H9 (cell line): ENCODE measurements at regions not wholly inside any gene's neighbourhood (a gene's known extent, or its start where the extent isn't known, plus 50 kb on each side); places are given as distances from the start of the nearest gene placed in this dataset.

Experiments
- DNase-seq: peaks from one replicate; pipeline ENCODE4 v3.0.0-alpha.2; 2017
- H2AFZ ChIP-seq: one replicate; pipeline ENCODE4 v1.6.1; 2013; ENCODE audit warnings: mild to moderate bottlenecking, low read length, control low read depth, moderate library complexity
- H2AK5ac ChIP-seq: 2 replicates; pipeline ENCODE4 v1.6.1; 2013; ENCODE audit warnings: low read length, control low read depth, mixed read lengths; ENCODE audit not compliant: insufficient read length
- H2BK120ac ChIP-seq: one replicate; pipeline ENCODE4 v1.6.1; 2013; ENCODE audit warnings: low read depth, mild to moderate bottlenecking, low read length, control low read depth, inconsistent platforms; ENCODE audit not compliant: poor library complexity, severe bottlenecking
- H2BK12ac ChIP-seq: 2 replicates; pipeline ENCODE4 v1.6.1; 2013; ENCODE audit warnings: low read length, control low read depth, mixed read lengths, low read depth; ENCODE audit not compliant: insufficient read length
- H2BK15ac ChIP-seq: 2 replicates; pipeline ENCODE4 v1.6.1; 2013; ENCODE audit warnings: low read depth, low read length, control low read depth
- H2BK20ac ChIP-seq: one replicate; pipeline ENCODE4 v1.6.1; 2013; ENCODE audit warnings: low read depth, mild to moderate bottlenecking, low read length, control low read depth, inconsistent platforms; ENCODE audit not compliant: poor library complexity, severe bottlenecking
- H2BK5ac ChIP-seq: 2 replicates; pipeline ENCODE4 v1.6.1; 2013; ENCODE audit warnings: low read length, control low read depth, mixed read lengths; ENCODE audit not compliant: insufficient read length
- H3K14ac ChIP-seq: 2 replicates; pipeline ENCODE4 v1.6.1; 2013; ENCODE audit warnings: low read length, control low read depth; ENCODE audit not compliant: insufficient read depth
- H3K18ac ChIP-seq: 2 replicates; pipeline ENCODE4 v1.6.1; 2013; ENCODE audit warnings: low read depth, mild to moderate bottlenecking, mixed read lengths, low read length, control low read depth; ENCODE audit not compliant: insufficient read length
- H3K23ac ChIP-seq: 2 replicates; pipeline ENCODE4 v1.6.1; 2013; ENCODE audit warnings: low read length, control low read depth, mixed read lengths, low read depth; ENCODE audit not compliant: insufficient read length
- H3K23me2 ChIP-seq: 2 replicates; pipeline ENCODE4 v1.6.1; 2013; ENCODE audit warnings: low read depth, mild to moderate bottlenecking, mixed read lengths, low read length, control low read depth; ENCODE audit not compliant: insufficient read length, poor library complexity, severe bottlenecking
- H3K27ac ChIP-seq: 2 replicates; pipeline ENCODE4 v1.5.1; 2013; ENCODE audit warnings: low read length, control low read depth, mixed read lengths, low read depth; ENCODE audit not compliant: insufficient read length
- H3K27me3 ChIP-seq: 2 replicates; pipeline ENCODE4 v1.6.1; 2013; ENCODE audit warnings: low read length, control low read depth, inconsistent platforms; ENCODE audit not compliant: insufficient read depth
- H3K4ac ChIP-seq: 2 replicates; pipeline ENCODE4 v1.6.1; 2013; ENCODE audit warnings: low read depth, mild to moderate bottlenecking, control low read depth, inconsistent platforms, low read length, moderate library complexity
- H3K4me1 ChIP-seq: 2 replicates; pipeline ENCODE4 v1.6.1; 2013; ENCODE audit warnings: low read length, control low read depth, inconsistent platforms; ENCODE audit not compliant: insufficient read depth
- H3K4me2 ChIP-seq: 2 replicates; pipeline ENCODE4 v1.6.1; 2013; ENCODE audit warnings: low read length, control low read depth, mixed read lengths; ENCODE audit not compliant: insufficient read length, insufficient read depth
- H3K56ac ChIP-seq: 2 replicates; pipeline ENCODE4 v1.6.1; 2013; ENCODE audit warnings: low read depth, mild to moderate bottlenecking, mixed read lengths, low read length, control low read depth; ENCODE audit not compliant: insufficient read length
- H3K79me1 ChIP-seq: 2 replicates; pipeline ENCODE4 v1.6.1; 2013; ENCODE audit warnings: low read depth, mild to moderate bottlenecking, moderate library complexity, low read length, control low read depth, inconsistent platforms; ENCODE audit not compliant: insufficient read depth, poor library complexity, severe bottlenecking
- H3K79me2 ChIP-seq: 2 replicates; pipeline ENCODE4 v1.6.1; 2013; ENCODE audit warnings: low read length, control low read depth, inconsistent platforms; ENCODE audit not compliant: insufficient read depth
- H3K9ac ChIP-seq: 2 replicates; pipeline ENCODE4 v1.6.1; 2013; ENCODE audit warnings: low read length, control low read depth, mixed read lengths; ENCODE audit not compliant: insufficient read length; ENCODE audit errors: extremely low read depth
- H3K9me3 ChIP-seq: one replicate; pipeline ENCODE4 v1.6.1; 2013; ENCODE audit warnings: low read depth, low read length, inconsistent platforms; ENCODE audit not compliant: control insufficient read depth
- H3T11ph ChIP-seq: one replicate; pipeline ENCODE4 v1.6.1; 2013; ENCODE audit warnings: mild to moderate bottlenecking, low read length, control low read depth, inconsistent platforms
- H4K20me1 ChIP-seq: one replicate; pipeline ENCODE4 v1.6.1; 2013; ENCODE audit not compliant: control insufficient read depth, insufficient read length, insufficient read depth
- H4K5ac ChIP-seq: 2 replicates; pipeline ENCODE4 v1.6.1; 2013; ENCODE audit warnings: low read depth, mild to moderate bottlenecking, mixed read lengths, low read length, control low read depth; ENCODE audit not compliant: insufficient read length
- H4K8ac ChIP-seq: replicated peaks from 2 replicates; pipeline ENCODE4 v1.6.1; 2013; ENCODE audit warnings: low read length, control low read depth, mixed read lengths, low read depth; ENCODE audit not compliant: insufficient read length
- H4K91ac ChIP-seq: 2 replicates; pipeline ENCODE4 v1.6.1; 2013; ENCODE audit warnings: low read depth, mild to moderate bottlenecking, moderate library complexity, mixed read lengths, low read length, control low read depth; ENCODE audit not compliant: insufficient read length
- H3K27ac Mint-ChIP-seq, 3 experiments: 2 replicates in 2 of 3; 3 replicates in 1 of 3; pipeline ENCODE4 v1.8.0; 2020 to 2021; ENCODE audit warnings: mixed read lengths in 3 of 3, mild to moderate bottlenecking in 1 of 3, moderate library complexity in 1 of 3
- H3K27me3 Mint-ChIP-seq: 2 replicates; pipeline ENCODE4 v1.8.0; 2021; ENCODE audit warnings: low read depth, mild to moderate bottlenecking, moderate library complexity, mixed read lengths
- H3K36me3 Mint-ChIP-seq, 3 experiments: 2 replicates in 2 of 3; 3 replicates in 1 of 3; pipeline ENCODE4 v1.8.0; 2020 to 2021; ENCODE audit warnings: low read depth in 3 of 3, mixed read lengths in 3 of 3; ENCODE audit not compliant: insufficient read depth in 1 of 3
- H3K4me1 Mint-ChIP-seq, 2 experiments: 2 replicates each; pipeline ENCODE4 v1.8.0; 2020; ENCODE audit warnings: mixed read lengths in 2 of 2
- H3K4me3 Mint-ChIP-seq, 2 experiments: 2 replicates in 1 of 2; 3 replicates in 1 of 2; pipeline ENCODE4 v1.8.0; 2020 to 2021; ENCODE audit warnings: mild to moderate bottlenecking in 2 of 2, mixed read lengths in 2 of 2, moderate library complexity in 1 of 2
- H3K9me3 Mint-ChIP-seq, 2 experiments: 2 replicates in 1 of 2; 3 replicates in 1 of 2; pipeline ENCODE4 v1.8.0; 2020; ENCODE audit warnings: mild to moderate bottlenecking in 2 of 2, mixed read lengths in 2 of 2, moderate library complexity in 1 of 2
- CTCF ChIP-seq: fragments of 200-600 bp; sonication (generic); conservative IDR thresholded peaks from 3 replicates; pipeline ENCODE4 v1.8.0; 2021; ENCODE audit warnings: antibody characterized with exemption, mild to moderate bottlenecking
- WGBS: extraction: QIAGEN DNeasy Blood & Tissue Kit; methylation state at CpG from one replicate; pipeline ENCODE4 v1.1.7; 2013; ENCODE audit warnings: missing lambda C conversion rate, low lambda C conversion rate, mixed read lengths; ENCODE audit not compliant: insufficient read length; ENCODE audit errors: extremely low coverage; 5-methylcytosine and 5-hydroxymethylcytosine counted together

- no peaks in the 10 kb centered on the region for H3K79me1 ChIP-seq
- no peaks in the 10 kb centered on the region for H3K79me2 ChIP-seq
- no peaks in the 10 kb centered on the region for H3K23me2 ChIP-seq
- H3K27me3 ChIP-seq: no peaks in the 10 kb centered on the region
- H3K27ac ChIP-seq: no peak overlapping the region
- H2BK5ac ChIP-seq: no peak overlapping the region
- H2BK20ac ChIP-seq: no peak overlapping the region
- no peak overlapping the region for H4K8ac ChIP-seq
- H3K27me3 Mint-ChIP-seq: no peaks in the 10 kb centered on the region
- no peak overlapping the region for H3K23ac ChIP-seq
- H3K4ac ChIP-seq: no peak overlapping the region
- no peaks in the 10 kb centered on the region for H3K9me3 Mint-ChIP-seq
- H4K5ac ChIP-seq: no peak overlapping the region
- no peak overlapping the region for H4K91ac ChIP-seq
- H2BK12ac ChIP-seq: no peak overlapping the region
- no peaks in the 10 kb centered on the region for H3K9me3 ChIP-seq
- no peak overlapping the region for H3K18ac ChIP-seq
- H2AFZ ChIP-seq: no peak overlapping the region
- no CpG with 5 or more reads among the region's 1 CpG for whole genome bisulfite sequencing
- H4K20me1 ChIP-seq: no peaks in the 10 kb centered on the region
- no peak overlapping the region for H3K9ac ChIP-seq
- H3K14ac ChIP-seq: no peak overlapping the region
- no peak overlapping the region for H3K56ac ChIP-seq
- H3K36me3 Mint-ChIP-seq: no peaks in the 10 kb centered on the region
- H2BK120ac ChIP-seq: no peak overlapping the region
- no peak overlapping the region for H2AK5ac ChIP-seq
- no peak overlapping the region for H2BK15ac ChIP-seq
- no peaks in the 10 kb centered on the region; the same call in 1 of the 2 replicates for H3K4me1 ChIP-seq
- H3K27ac Mint-ChIP-seq: no peak overlapping the region
- H3K4me2 ChIP-seq: no peak overlapping the region
- H3K4me3 Mint-ChIP-seq: no peak overlapping the region
- no peaks in the 10 kb centered on the region; a peak in 1 of 4 replicates for H3K4me1 Mint-ChIP-seq
- no peak for TF ChIP-seq CTCF
- DNase-seq: no peak
- no peak overlapping the region for H3T11ph ChIP-seq
These were observed 57.7 kb upstream of the LRRC7 start for GRCh38 chr1:69510026-69510425.
